SU-DHL-6 (cell line): ENCODE measurements at regions not wholly inside any gene's neighbourhood (a gene's known extent, or its start where the extent isn't known, plus 50 kb on each side); places are given as distances from the start of the nearest gene placed in this dataset.

Source experiments
- EZH2phosphoT487 ChIP-seq: fragments of 200-600 bp; sonication (generic), shearing (Covaris generic); conservative IDR thresholded peaks from 2 replicates; pipeline ENCODE4 v1.6.1; 2018; ENCODE audit warnings: mild to moderate bottlenecking, antibody characterized with exemption, low read length, moderate library complexity, mixed read lengths
- TF ChIP-seq, protein P1 (sequence below): fragments of 200-600 bp; sonication (generic); IDR thresholded peaks from one replicate; pipeline ENCODE4 v1.5.1; 2017; ENCODE audit warnings: antibody characterized with exemption, mild to moderate bottlenecking, low read length, moderate library complexity; ENCODE audit not compliant: insufficient read depth, poor library complexity, severe bottlenecking

DNA sequence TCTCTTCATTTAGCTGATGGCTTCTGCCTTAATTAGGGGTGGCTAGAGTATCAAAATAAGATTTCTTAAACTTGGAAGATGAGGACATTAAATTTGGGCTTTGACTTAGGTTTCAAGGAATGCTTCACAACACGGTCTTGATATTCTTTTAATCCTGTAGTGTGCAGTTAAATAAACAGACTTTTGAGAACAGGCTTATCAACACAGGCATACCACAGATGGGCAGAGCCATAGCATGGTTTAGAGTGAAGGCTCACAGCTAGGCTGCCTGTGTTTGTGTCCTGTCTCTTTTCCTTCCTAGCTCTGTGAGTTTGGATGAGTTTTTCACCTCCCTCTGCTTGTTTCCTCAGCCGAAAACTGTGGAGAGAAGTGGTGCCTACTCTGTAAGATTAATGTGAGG is 102.3 kb upstream of the IPO9 start:
- TF ChIP-seq, protein P1, sequence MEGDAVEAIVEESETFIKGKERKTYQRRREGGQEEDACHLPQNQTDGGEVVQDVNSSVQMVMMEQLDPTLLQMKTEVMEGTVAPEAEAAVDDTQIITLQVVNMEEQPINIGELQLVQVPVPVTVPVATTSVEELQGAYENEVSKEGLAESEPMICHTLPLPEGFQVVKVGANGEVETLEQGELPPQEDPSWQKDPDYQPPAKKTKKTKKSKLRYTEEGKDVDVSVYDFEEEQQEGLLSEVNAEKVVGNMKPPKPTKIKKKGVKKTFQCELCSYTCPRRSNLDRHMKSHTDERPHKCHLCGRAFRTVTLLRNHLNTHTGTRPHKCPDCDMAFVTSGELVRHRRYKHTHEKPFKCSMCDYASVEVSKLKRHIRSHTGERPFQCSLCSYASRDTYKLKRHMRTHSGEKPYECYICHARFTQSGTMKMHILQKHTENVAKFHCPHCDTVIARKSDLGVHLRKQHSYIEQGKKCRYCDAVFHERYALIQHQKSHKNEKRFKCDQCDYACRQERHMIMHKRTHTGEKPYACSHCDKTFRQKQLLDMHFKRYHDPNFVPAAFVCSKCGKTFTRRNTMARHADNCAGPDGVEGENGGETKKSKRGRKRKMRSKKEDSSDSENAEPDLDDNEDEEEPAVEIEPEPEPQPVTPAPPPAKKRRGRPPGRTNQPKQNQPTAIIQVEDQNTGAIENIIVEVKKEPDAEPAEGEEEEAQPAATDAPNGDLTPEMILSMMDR, result no peak
- no peak for TF ChIP-seq EZH2phosphoT487
